Activated CD4-positive, alpha-beta T cell treated with anti-CD3 and anti-CD28 coated beads for 24 hours (primary cell): ENCODE measurements at regions not wholly inside any gene's neighbourhood (a gene's known extent, or its start where the extent isn't known, plus 50 kb on each side); places are given as distances from the start of the nearest gene placed in this dataset.
"Not testable (repeated sequence)": the region's sequence is repeated elsewhere in the genome, so short reads cannot be mapped to it uniquely, and the experiment has no call there.

Experiments used
- DNase-seq, 2 donors: peaks; one replicate each; pipeline ENCODE4 v3.0.0-alpha.2; 2020; ENCODE audit warnings: low read depth in 2 of 2

- no peak for DNase-seq
Observed at GRCh38 chr9:30504502-30504905, 1879.9 kb upstream of the ACO1 start.

- no peak for DNase-seq
Observed at GRCh38 chr9:30505311-30505710, 1879.1 kb upstream of the ACO1 start.

- no peak for DNase-seq
Observed at GRCh38 chr9:30506749-30507148, 1877.7 kb upstream of the ACO1 start.

- DNase-seq: no peak
Observed at GRCh38 chr9:30507166-30507565, 1877.3 kb upstream of the ACO1 start.

GRCh38 chr9:30511666-30512065, 1872.8 kb upstream of the ACO1 start:
- no peak for DNase-seq

- no peak for DNase-seq
Observed at GRCh38 chr9:30519166-30519565, 1865.3 kb upstream of the ACO1 start.

GRCh38 chr9:30519756-30520155, 1864.7 kb upstream of the ACO1 start:
- no peak for DNase-seq

GRCh38 chr9:30522061-30522460, 1862.4 kb upstream of the ACO1 start:
- DNase-seq: no peak

- no peak for DNase-seq
Observed at GRCh38 chr9:30522486-30522885, 1862.0 kb upstream of the ACO1 start.

- no peak for DNase-seq
Observed at GRCh38 chr9:30524311-30524710, 1860.1 kb upstream of the ACO1 start.

- no peak for DNase-seq
Observed at GRCh38 chr9:30534455-30534854, 1850.0 kb upstream of the ACO1 start.

- DNase-seq: no peak
Observed at GRCh38 chr9:30534896-30535295, 1849.5 kb upstream of the ACO1 start.

GRCh38 chr9:30536494-30536893, 1847.9 kb upstream of the ACO1 start:
- DNase-seq: no peak

GRCh38 chr9:30539696-30540095, 1844.7 kb upstream of the ACO1 start:
- DNase-seq: not testable (repeated sequence)

- no peak for DNase-seq
Observed at GRCh38 chr9:30574355-30575151, 1809.9 kb upstream of the ACO1 start.

GRCh38 chr9:30575218-30575617, 1809.2 kb upstream of the ACO1 start:
- no peak for DNase-seq

- DNase-seq: no peak
Observed at GRCh38 chr9:30575691-30576090, 1808.8 kb upstream of the ACO1 start.

GRCh38 chr9:30579810-30580209, 1804.6 kb upstream of the ACO1 start:
- no peak for DNase-seq

GRCh38 chr9:30582240-30582639, 1802.2 kb upstream of the ACO1 start:
- no peak for DNase-seq

- no peak for DNase-seq
Observed at GRCh38 chr9:30584559-30584958, 1799.9 kb upstream of the ACO1 start.

GRCh38 chr9:30591461-30591860, 1793.0 kb upstream of the ACO1 start:
- no peak for DNase-seq

- DNase-seq: no peak
Observed at GRCh38 chr9:30597608-30598007, 1786.8 kb upstream of the ACO1 start.

- no peak for DNase-seq
Observed at GRCh38 chr9:30605936-30606335, 1778.5 kb upstream of the ACO1 start.

GRCh38 chr9:30609713-30610112, 1774.7 kb upstream of the ACO1 start:
- no peak for DNase-seq
